ENCODE measurements at regions not wholly inside any gene's neighbourhood (a gene's known extent, or its start where the extent isn't known, plus 50 kb on each side); places are given as distances from the start of the nearest gene placed in this dataset.

DNA sequence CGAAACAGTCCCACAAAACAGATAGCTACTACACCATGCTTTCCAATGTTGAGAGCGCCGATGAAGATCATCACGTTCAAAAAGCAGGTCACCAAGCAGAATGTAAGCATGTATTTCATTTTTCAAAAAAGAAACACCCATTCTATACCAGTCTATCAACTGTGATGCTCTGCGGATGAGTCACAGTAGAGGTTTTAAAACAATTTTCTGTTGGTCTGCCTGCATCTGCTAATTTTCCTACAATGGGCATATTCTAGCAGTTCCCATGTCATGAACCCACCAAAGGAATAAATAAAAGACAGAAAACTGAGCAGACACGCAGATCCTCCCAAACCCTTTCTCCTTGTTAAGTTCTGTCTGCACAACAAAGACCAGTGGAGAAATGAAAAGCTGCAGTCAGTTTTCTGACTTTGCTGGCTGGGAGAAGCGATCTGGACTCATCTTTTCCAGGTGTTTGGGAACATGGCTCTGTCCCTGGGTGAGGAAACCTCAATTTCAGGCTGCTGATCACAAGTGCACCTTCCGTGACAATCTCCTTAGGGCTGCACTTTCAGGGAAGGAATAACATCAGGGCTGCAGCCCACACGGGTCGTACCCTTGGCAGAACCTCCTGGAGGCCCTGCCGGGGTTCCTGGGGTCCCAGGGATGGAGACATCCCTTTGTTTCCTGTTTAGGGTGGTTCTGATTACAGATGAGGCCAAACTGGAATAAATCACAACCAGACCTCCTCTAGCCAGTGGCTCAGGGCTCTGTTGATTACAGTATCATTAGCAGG, 200.1 kb downstream of the BMP7 start:
- DNase-seq, result no peak

GRCh38 chr20:57069442-57069841, 197.0 kb downstream of the BMP7 start:
- DNase-seq, result no peak

DNA sequence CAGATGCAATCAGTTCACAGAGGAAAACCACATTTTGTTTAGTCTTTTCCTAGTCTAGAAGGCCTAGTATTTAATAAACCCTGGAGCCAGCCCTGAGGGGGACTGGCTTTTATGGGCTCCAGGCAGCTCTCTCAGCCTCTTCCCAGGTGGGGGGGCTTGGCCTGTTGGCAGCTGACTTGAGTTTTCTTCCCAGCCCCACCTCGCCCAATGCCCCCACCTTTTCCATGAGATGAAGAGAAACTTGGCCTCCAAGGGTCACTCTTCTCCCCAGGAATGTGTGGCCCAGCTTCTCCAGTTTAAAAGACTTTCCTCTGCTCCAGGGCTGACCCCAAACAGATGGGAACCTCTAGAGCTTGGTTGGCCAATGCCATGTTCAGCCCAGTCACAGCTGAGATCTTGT, 196.1 kb downstream of the BMP7 start:
- DNase-seq, result no peak

DNA sequence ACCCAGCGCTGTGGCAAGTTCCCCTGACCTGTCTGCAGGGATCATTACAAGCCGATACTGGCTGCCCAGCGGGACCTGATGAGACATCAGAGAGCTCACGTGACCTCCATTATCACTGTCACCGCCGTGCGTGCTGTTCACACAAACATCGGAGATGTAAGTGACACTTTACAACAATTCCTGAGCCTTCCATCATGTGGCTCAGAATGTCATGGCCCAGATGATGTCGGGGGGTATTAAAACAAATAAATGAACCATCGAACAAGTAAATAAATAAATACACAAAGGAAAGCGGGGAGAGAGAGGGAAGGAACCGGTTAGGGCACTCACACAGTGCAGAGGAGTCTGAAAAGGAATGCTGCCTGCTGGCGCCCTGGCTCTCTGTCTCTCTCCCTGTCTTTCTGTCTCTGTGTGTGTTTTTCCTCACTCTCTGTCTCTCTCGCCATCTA, 195.1 kb downstream of the BMP7 start:
- no peak for DNase-seq

- no peak for DNase-seq
These were observed 194.4 kb downstream of the BMP7 start for GRCh38 chr20:57071954-57072583.

DNA sequence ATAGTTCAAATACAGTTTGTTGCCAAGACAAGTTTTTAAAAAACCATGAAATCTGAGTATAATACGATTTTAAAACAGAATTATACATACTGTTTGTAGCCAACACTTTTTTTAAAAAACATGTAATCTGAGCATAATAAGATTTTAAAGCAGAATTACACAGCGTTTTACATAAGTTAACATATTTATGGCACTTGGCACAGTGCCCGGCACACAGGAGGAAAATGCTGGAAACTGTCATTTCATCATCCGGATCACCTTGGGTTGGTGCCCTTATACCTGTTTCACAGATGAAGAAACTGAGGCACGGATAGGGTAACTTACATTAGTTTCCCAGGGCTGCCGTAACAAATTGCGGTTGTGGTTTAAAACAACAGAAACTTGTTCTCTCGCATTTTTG, 193.0 kb downstream of the BMP7 start:
- DNase-seq, result no peak

GRCh38 chr20:57074386-57074785, 192.1 kb downstream of the BMP7 start:
- no peak for DNase-seq

DNA sequence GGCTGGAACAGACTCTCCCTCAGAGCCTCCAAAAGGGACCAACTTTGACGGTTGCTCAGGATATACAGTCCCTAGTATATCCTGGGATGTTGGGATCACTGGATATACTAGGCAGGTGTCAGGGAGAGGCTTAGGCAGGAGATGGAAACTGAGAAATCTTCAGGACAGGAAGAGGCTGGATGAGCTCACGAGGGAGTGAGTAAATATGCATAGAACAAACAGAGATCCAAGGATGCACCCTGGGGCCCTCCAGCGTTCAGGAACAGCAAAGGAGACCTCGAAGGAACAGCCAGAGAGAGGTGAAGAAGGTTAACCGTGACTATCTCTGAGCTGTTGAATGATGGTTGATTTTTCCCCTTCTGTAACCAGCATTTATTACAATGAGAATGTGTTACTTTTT, 191.3 kb downstream of the BMP7 start:
- DNase-seq, result no peak

DNA sequence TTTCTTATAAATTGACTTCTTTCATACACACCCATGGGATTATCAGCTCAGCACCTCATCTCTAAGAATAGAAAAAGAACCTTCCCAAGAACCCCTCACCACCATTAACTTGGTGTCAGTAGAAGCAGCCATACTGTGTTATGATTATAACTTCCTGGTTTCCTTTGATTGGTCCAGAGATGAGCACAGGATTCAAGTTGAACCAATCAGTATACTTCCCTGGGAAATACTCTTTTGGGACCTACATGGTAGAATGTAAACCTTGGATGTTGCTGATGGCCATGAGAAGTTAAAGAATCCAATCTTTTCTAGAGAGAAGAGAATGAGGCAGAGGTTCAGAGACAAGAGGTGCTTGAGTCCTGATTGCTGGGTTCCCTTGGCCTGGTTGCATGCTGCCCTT, 190.8 kb downstream of the BMP7 start:
- no peak for DNase-seq

DNA sequence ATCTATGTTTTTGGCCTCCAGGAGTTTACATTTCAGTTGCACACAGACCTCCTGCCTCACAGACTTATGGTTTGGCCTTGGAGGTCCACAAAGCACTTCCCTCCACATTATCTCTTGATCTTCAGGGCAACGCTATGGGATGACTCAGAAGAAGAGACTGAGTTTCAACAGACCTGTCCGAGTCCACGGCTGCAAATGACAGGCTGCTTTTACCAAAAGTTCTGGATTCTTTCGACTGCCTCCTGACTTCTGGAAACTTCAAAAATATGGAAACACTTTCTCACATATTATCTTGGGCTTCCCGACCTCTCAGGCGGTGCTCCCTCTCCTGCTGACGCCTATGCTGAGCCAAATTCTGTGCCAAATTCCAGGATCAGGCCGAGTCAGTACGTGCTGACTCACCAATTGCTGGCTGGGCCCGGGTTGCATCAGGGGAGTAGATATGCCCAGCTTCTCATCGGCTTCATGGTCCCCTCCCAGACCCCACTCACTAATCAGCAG, 190.2 kb downstream of the BMP7 start:
- DNase-seq, result no peak

- DNase-seq, result no peak
These were observed 189.5 kb downstream of the BMP7 start for GRCh38 chr20:57076951-57077350.

GRCh38 chr20:57078116-57078515, 188.3 kb downstream of the BMP7 start:
- DNase-seq, result no peak

DNA sequence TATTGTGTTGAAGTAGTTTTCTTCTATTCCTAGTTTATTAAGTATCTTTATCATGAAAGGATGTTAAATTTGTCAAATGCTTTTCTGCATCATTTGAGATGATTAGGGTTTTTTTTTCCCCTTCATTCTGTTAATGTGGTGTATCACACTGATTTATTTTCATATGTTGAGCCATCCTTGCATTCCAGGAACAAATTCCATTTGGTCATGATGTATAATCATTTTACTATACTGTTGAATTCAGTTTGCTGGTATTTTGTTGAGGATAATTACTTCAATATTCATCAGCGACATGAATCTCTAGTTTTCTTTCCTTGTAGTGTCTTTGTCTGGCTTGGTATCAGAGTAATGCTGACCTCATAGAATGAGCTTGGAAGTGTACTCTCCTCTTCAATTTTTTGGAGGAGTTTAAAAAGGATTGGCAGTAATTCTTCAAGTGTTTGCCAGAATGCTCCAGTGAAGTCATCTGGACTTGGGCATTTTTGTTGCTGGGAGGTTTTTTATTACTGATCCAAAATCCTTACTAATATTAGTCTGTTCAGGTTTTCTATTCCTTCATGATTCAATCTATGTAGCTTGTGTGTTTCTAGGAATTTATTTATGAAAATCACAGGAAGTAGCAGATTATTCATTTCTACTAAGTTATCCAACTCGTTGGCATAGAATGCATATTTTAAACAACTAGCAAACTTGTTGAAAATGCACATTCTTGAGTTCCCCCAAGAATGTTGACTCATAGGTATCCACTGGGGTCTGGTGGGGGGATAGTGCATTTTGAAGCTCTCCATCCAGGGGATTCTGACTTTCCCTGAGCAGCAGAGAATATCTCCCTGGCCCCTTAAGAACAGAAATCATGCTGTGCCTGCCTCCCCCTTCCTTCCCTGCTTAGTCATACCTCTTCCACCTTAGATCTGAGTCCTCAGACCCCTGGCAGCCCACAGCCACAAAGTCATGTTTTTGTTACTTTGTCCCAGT, 187.1 kb downstream of the BMP7 start:
- DNase-seq, result no peak

DNA sequence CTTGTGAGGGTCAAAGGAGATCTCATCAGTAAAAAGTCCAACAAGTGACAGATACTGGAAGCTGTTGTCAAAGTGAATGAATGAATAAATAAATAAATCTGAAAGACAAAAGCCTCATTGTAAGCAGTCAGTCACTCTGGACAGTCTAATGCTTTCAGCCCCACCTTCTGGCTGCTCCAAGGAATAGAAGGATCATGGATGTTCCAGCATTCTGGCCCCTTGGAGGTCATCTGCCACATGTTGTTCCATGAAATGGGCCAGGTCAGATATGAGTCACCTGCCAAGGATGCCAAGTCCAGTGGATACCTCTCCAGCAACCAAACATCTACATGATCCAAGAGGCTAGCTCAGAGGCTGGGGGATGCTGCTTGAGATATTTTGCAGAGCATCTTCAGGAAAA, 185.6 kb downstream of the BMP7 start:
- no peak for DNase-seq

DNA sequence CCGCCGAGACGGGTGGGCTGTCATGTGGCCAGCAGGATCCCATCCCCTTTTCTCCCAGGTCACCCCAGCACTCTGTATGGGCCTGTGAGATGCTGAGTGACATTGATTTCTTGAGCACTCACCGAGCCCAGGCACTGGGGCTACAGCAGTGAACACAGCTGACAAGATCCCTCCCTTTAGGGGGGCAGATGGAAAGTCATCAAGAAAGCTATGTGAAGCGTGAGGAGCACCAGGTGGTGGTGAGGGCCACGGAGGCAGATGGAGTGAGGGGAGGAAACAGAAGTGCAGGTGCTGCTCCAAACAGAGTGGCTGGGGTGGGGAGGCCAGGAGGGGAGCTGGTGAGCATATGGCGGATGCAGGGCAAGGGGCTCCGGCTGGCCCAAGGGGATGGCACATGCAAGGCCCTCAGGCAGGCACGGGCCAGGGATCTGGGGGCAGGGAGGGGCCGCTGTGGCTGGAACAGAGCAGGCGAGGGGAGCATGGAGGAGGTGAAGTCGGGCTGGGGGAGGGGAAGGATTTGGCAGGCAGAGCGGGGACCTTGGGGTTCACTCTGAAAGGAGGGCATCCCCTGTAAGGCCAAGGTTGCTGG, 184.0 kb downstream of the BMP7 start:
- no peak for DNase-seq

GRCh38 chr20:57083072-57083471, 183.4 kb downstream of the BMP7 start:
- no peak for DNase-seq

DNA sequence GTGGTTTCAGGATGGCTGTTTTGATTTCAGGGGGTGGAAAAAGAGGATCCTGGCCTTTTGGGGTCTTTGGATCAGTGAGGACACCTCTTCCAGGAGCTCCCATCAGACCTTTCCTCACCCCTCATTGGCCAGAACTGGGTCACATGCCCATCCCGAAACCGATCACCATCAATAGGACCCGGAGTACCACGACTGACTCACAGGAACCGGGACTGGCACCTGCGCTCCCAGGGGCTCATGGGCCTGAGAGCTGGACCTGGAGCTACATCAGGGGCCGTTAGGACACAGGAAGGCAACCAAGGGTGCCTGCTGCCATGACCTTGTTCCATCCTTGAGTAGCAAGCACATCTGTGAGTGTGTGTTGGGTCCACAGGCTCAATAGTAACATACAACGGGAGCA, 180.4 kb downstream of the BMP7 start:
- DNase-seq, result no peak

DNA sequence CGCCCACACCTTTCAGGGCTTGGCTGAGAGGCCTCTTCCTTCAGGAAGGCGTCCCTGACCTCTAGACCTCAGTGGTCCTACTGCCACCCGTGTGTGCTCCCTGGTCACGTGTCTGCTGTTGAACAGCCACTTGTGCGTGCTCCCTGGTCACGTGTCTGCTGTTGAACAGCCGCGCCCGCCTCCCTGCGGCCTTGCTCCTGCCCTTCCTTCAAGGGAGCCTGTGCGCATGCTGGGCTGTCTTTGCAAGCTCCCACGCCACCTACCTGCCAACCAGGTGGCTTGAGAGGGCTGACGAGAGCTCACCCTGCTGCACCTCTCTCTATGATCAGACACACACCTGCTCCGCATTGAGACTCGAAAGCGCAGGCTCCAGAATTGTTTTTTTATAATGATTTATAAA, 179.3 kb downstream of the BMP7 start:
- DNase-seq, result no peak

GRCh38 chr20:57087705-57088104, 178.7 kb downstream of the BMP7 start:
- DNase-seq, result no peak

- DNase-seq, result no peak
These were observed 178.0 kb downstream of the BMP7 start for GRCh38 chr20:57088436-57088835.

DNA sequence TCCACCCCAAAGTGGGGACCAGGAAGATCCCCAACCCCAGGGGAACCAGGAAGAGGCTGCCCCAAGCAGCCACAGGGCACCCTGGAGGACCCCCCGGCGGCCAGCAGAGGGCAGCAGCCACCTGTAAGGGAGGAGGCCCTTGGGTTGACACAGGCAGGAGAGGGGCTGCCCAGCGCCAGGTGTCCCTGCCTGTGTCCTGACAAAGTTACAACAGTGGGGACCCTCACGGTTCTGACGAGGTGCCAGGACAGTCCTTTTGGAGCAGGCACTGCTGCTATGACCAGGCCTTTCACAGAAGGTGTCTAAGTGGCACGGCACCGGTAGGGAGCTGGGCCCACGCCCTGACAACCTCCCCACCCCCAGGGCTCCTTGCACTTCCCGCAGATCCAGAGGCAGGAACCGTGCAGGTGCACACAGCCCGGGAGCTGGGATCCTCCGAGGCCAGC, 176.7 kb downstream of the BMP7 start:
- peak; percentile 23 for DNase-seq

GRCh38 chr20:57090590-57091560, 175.6 kb downstream of the BMP7 start:
- no peak for DNase-seq
